Urinary bladder (tissue), 3 donors: ENCODE measurements at regions not wholly inside any gene's neighbourhood (a gene's known extent, or its start where the extent isn't known, plus 50 kb on each side); places are given as distances from the start of the nearest gene placed in this dataset.
"Not testable (repeated sequence)": the region's sequence is repeated elsewhere in the genome, so short reads cannot be mapped to it uniquely, and the experiment has no call there.

ENCODE experiments used
- DNase-seq: peaks from one replicate; pipeline ENCODE4 v3.0.0-alpha.2; 2015; ENCODE audit errors: extremely low spot score
- H3K27ac ChIP-seq: one replicate; pipeline ENCODE4 v1.5.1; 2013; ENCODE audit warnings: low read depth, mild to moderate bottlenecking, moderate library complexity
- H3K36me3 ChIP-seq: one replicate; pipeline ENCODE4 v1.6.1; 2013; ENCODE audit warnings: mild to moderate bottlenecking, moderate library complexity; ENCODE audit not compliant: insufficient read depth
- H3K4me1 ChIP-seq: one replicate; pipeline ENCODE4 v1.6.1; 2013; ENCODE audit warnings: mild to moderate bottlenecking, moderate library complexity; ENCODE audit not compliant: insufficient read depth
- H3K4me3 ChIP-seq: one replicate; pipeline ENCODE4 v1.5.1; 2013; ENCODE audit warnings: low read depth, low read length
- WGBS: extraction: QIAGEN DNeasy Blood & Tissue Kit; methylation state at CpG from one replicate; pipeline ENCODE4 v1.1.7; 2013; 5-methylcytosine and 5-hydroxymethylcytosine counted together
- donor health status: healthy with polysubstance abuse.
- donor health status: healthy.

DNA sequence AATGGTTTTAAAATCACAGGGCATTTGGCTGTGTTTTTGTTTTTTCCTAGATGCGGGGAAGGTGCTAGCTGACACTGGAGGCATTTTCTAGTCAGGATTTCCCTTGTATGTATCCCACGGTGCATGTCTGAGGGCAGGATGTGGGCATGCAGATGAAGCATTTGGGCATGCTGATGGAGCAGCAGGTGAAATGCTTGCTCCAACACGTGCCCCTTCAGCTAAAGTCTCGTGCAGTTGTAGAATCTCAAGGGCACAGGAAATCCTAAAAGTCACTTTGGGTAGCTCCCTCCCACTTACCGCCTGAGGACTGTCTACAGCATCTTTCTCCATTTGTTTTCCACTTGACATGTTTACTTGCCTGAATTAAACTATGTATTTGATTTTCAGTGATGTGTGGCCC, 429.4 kb upstream of the B3GAT1 start:
- Histone ChIP-seq H3K36me3 (no peaks in the 10 kb centered on the region), H3K4me1 (no peaks in the 10 kb centered on the region), H3K4me3 (no peak overlapping the region), H3K27ac (no peak overlapping the region)
- DNase-seq: no peak
- 66% methylated on average over 5 of the region's 5 CpGs for WGBS

DNA sequence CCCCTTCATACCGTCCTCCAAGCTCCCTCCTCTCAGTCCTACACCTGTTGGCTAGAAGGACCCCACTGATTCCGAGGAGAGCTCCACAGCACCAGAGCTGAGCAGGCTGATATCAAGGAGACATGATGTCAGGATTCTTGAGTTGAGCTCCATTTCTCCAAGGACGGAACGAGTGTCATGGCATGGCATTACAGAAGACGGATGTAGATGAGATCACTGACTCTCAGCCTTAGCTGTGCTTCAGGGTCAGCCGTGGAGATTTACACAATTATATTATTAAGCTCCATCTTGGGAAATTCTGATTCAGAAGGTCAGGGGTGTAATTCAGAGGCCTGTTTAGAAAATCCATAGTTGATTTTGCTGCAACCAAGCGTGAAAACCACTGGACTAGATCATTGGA, 428.9 kb upstream of the B3GAT1 start:
- WGBS: 83% methylated on average over 7 of the region's 7 CpGs
- no peak for DNase-seq
- H3K36me3 ChIP-seq: no peaks in the 10 kb centered on the region
- no peak overlapping the region for H3K27ac ChIP-seq
- H3K4me3 ChIP-seq: no peak overlapping the region
- H3K4me1 ChIP-seq: no peaks in the 10 kb centered on the region

DNA sequence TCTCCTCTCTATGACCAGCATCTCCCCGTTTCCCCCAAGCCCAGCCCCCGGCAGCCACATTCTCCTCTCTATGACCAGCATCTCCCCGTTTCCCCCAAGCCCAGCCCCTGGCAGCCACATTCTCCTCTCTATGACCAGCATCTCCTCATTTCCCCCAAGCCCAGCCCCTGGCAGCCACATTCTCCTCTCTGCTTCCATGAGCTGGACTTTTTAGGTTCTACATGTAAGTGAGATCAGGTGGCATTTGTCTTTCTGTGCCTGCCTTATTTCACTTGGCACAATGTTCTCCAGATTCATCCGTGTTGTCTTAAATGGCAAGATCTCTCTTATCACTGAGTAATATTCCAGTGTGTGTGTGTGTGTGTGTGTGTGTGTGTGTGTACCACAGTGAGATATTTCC, 428.1 kb upstream of the B3GAT1 start:
- WGBS: 55% methylated on average over 2 of the region's 4 CpGs
- H3K36me3 ChIP-seq, H3K27ac ChIP-seq, H3K4me1 ChIP-seq, H3K4me3 ChIP-seq, DNase-seq: not testable (repeated sequence)

DNA sequence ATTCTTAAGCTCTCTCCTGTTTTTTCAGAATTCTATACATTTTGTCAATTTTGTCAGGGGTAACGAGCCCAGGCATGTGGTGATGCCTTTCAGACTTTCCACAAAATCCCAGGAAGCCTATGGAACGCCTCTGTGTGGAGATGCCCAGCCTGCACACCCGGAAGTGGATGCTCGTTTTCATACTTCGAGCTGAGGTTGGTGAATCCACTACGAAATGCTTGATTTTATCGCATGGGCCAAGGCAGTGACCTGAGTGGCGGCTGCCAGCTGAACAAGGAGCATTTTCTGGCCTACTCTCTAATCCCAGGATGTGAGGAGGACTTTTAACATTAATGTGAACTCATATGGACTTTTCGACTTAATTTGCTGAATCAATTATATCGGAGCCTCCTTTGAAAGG, 426.7 kb upstream of the B3GAT1 start:
- no peaks in the 10 kb centered on the region for H3K4me1 ChIP-seq
- no peak overlapping the region for H3K27ac ChIP-seq
- no peak for DNase-seq
- no peaks in the 10 kb centered on the region for H3K36me3 ChIP-seq
- WGBS: 83% methylated on average over 10 of the region's 10 CpGs
- no peak overlapping the region for H3K4me3 ChIP-seq

GRCh38 chr11:134837887-134838232, 425.8 kb upstream of the B3GAT1 start:
- H3K36me3 ChIP-seq: no peaks in the 10 kb centered on the region
- no peak overlapping the region for H3K27ac ChIP-seq
- H3K4me1 ChIP-seq: no peaks in the 10 kb centered on the region
- 84% methylated on average over 6 of the region's 6 CpGs for WGBS
- no peak for DNase-seq
- H3K4me3 ChIP-seq: no peak overlapping the region

DNA sequence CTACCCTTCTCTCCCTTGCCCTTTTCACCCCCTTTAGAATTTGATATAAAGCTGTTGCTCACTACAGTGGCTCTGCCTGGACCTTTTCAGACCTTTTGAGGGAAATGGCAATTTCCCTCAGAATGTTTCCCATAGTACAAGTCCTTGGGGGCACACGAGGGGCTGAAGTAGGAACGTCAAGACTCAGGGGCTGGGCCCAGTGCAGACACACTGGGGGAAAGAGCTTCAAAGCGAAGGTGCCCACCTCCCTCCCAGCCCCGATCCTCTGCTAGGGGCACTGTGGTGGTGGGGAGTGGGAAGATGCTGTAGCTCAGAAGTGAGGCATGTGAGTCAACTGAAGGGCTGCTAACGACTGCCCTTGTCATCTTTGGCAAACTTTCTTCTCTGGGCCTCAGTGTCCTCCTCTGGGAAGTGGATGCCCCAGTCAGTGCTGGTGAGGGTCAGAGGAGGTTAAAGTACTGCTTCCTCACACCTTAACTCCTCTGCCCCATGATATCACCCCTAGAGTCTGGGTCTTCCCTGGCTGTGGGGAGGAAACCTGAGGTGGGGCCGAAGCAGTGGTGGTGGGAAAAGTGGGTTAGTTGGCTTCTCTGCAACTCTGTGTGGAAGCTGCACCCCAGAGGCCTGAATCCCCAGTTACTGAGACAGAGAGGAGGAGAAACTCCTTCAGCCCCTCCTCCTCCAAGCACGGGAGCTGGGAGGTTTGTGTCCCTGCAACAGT, 425.3 kb upstream of the B3GAT1 start:
- no peak for DNase-seq
- H3K4me1 ChIP-seq: no peaks in the 10 kb centered on the region
- no peak overlapping the region for H3K27ac ChIP-seq
- WGBS: 71% methylated on average over 7 of the region's 7 CpGs
- no peak overlapping the region for H3K4me3 ChIP-seq
- H3K36me3 ChIP-seq: no peaks in the 10 kb centered on the region

DNA sequence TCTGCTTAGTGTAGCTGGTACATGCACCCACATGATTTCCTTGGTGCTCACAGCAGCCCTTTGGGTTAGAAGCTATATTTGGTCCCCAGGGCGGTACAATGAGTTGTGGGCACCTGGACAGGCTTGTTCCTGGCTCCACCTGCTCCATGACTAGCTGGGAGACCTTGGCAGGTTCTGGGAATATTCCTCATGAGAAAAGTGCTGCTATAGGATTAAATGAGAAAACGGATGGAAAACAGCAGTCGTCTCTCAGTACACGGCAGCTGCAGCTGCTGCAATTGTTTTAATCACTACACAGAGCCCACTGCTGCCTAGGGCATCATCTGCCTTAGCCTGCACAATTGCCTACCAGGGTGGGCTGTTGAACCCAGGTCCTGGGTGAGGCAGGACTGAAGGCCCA, 424.5 kb upstream of the B3GAT1 start:
- no peak overlapping the region for H3K27ac ChIP-seq
- no peak for DNase-seq
- no peaks in the 10 kb centered on the region for H3K4me1 ChIP-seq
- no peaks in the 10 kb centered on the region for H3K36me3 ChIP-seq
- no peak overlapping the region for H3K4me3 ChIP-seq
- WGBS: 61% methylated on average over 4 of the region's 4 CpGs

- no peak overlapping the region for H3K27ac ChIP-seq
- no peaks in the 10 kb centered on the region for H3K36me3 ChIP-seq
- no peak for DNase-seq
- H3K4me3 ChIP-seq: no peak overlapping the region
- 80% methylated on average over 5 of the region's 5 CpGs for WGBS
- no peaks in the 10 kb centered on the region for H3K4me1 ChIP-seq
Measured at GRCh38 chr11:134835561-134835960, 423.5 kb upstream of the B3GAT1 start.

DNA sequence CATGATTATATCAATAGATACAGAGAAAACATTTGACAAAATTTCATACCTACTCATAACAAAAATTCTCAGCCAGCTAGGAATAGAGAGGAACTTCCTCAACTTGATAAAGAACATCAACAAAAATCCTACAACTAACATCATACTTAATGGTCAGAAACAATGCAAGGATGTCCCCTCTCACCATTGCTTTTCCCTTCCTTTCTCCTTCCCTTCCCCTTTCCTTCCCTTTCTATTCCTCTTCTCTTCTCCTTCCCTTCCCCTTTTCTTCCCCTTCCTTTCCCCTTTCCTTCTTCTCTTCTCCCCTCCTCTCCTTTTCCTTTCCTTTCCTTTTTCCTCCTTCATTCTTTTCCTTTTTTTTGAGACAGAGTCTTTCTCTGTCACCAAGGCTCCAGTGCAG, 418.3 kb upstream of the B3GAT1 start:
- no peak overlapping the region for H3K4me3 ChIP-seq
- no peaks in the 10 kb centered on the region for H3K4me1 ChIP-seq
- no peak for DNase-seq
- no peaks in the 10 kb centered on the region for H3K36me3 ChIP-seq
- H3K27ac ChIP-seq: no peak overlapping the region

DNA sequence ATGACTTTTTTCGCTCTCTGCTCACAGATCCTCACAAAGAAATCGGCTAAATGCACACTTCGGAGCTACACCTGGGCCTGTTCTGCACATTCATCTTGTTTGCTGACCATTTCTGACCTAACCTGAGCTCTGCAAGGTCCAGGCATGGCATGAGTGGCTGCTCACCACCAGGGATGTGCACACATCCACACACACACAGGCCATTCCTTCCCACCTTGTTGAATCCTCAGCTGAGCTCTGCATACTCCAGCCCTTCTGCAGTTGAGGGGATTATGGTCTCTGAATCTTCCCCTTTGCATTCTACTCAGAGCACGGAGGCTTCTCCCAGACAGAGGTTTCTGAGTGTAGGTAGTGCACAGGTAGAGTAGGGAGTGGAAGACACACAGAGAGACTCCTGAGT, 411.9 kb upstream of the B3GAT1 start:
- Histone ChIP-seq H3K27ac (no peak overlapping the region), H3K4me1 (no peaks in the 10 kb centered on the region), H3K36me3 (no peaks in the 10 kb centered on the region), H3K4me3 (no peak overlapping the region)
- WGBS: 90% methylated on average over 4 of the region's 4 CpGs
- DNase-seq: no peak

DNA sequence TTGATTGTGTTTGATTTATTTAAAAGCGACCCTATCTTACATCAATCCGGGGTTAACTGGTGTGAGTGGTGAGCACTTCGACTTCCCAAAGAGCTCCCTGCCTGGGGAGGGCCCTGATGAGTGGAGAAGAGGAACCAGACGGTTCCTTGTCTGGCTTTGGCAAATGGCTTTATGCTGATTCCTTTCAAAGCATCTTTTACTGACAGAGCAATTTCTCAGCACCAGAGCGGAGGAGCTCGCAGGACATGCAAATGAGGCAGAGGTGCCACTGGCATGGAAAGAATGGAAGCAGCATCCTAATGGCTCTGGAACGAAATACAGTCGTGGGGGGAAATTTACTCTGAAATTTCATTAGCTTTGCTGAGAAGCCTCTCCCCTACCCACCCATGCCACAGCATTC, 410.9 kb upstream of the B3GAT1 start:
- Histone ChIP-seq H3K4me1 (no peaks in the 10 kb centered on the region), H3K36me3 (no peaks in the 10 kb centered on the region), H3K4me3 (no peak overlapping the region), H3K27ac (no peak overlapping the region)
- DNase-seq: no peak
- 43% methylated on average over 8 of the region's 8 CpGs for WGBS

DNA sequence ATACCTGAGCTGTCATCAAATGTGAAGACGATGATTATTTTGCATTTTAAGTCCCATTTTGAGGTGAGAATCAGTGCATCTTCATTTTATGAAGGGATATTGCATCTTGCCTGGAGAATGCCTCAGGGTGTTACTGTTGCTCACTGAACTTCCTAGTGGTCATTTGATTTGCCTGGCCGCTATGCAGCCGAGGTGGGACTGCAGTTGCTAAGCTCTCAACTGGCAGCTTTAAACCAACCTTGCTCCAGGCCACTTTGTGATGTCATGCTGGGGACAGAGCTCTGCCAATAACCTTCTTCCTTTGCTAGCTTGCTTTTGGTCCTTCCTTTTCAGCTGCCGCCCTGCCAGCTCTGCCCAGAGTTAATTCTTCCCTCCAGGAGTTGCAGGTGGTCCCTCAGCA, 409.4 kb upstream of the B3GAT1 start:
- Histone ChIP-seq H3K27ac (no peak overlapping the region), H3K36me3 (no peaks in the 10 kb centered on the region), H3K4me3 (no peak overlapping the region), H3K4me1 (no peaks in the 10 kb centered on the region)
- no peak for DNase-seq
- WGBS: 68% methylated on average over 4 of the region's 4 CpGs

DNA sequence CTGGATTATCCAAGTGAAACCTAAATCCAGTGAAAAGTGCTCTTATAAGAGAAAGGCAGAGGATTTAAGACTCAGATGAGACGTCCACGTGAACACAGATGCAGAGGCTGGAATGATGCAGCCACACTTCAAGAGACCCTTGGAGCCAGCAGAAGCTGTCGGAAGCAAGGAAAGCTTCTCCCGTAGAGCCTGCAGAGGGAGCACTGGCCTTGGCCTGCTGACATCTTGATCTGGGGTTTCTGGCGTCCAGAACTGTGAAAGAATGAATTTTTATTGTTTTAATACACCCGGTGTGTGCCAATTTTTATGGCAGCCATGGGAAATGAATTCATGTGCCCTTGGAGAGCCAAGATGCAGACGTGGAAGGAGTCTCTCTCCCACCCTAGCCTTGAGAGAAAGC, 407.0 kb upstream of the B3GAT1 start:
- Histone ChIP-seq H3K27ac (no peak overlapping the region), H3K4me1 (no peaks in the 10 kb centered on the region), H3K4me3 (no peak overlapping the region), H3K36me3 (no peaks in the 10 kb centered on the region)
- no peak for DNase-seq
- 24% methylated on average over 7 of the region's 7 CpGs for WGBS

DNA sequence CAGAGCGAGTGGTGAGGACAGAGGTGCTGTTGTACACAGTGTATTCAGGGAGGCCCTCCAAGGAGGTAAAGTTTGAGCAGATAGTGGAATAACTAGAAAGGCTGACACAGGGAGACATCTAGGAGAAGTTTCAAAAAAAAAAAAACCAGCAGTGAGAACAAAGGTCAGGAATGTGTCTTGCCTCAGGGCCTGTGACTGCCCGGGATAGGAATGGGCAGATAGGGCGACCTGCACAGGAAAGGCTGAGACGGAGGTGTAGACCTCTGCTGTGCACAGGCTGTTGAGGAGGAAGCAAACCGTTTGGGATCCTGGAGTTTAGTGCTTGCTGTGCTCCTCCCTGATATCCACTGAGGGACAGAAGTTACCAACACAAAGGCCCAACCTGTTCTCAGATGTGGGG, 406.5 kb upstream of the B3GAT1 start:
- no peaks in the 10 kb centered on the region for H3K4me1 ChIP-seq
- WGBS: 56% methylated on average over 5 of the region's 5 CpGs
- no peak overlapping the region for H3K4me3 ChIP-seq
- no peak for DNase-seq
- H3K27ac ChIP-seq: no peak overlapping the region
- no peaks in the 10 kb centered on the region for H3K36me3 ChIP-seq

GRCh38 chr11:134815404-134815803, 403.4 kb upstream of the B3GAT1 start:
- DNase-seq: no peak
- no peaks in the 10 kb centered on the region for H3K36me3 ChIP-seq
- 90% methylated on average over 2 of the region's 2 CpGs for WGBS

More at GRCh38 chr11:134815404-134815803, 403.4 kb upstream of the B3GAT1 start:
- H3K4me1 ChIP-seq: no peaks in the 10 kb centered on the region
- H3K27ac ChIP-seq: no peak overlapping the region
- no peak overlapping the region for H3K4me3 ChIP-seq
